Neuronal stem cell (in vitro differentiated cells): ENCODE measurements at regions not wholly inside any gene's neighbourhood (a gene's known extent, or its start where the extent isn't known, plus 50 kb on each side); places are given as distances from the start of the nearest gene placed in this dataset.
A peak's percentile ranks its signal among the peaks of the same experiment; 100 is the strongest.

Source experiments
- DNase-seq: peaks from one replicate; pipeline ENCODE4 v3.0.0-alpha.2; 2013; ENCODE audit warnings: low spot score
- H2AFZ ChIP-seq: one replicate; pipeline ENCODE4 v1.6.1; 2013; ENCODE audit warnings: mild to moderate bottlenecking, low read length, inconsistent platforms
- H2AK5ac ChIP-seq: 2 replicates; pipeline ENCODE4 v1.6.1; 2013; ENCODE audit warnings: low read depth, mild to moderate bottlenecking, inconsistent platforms, low read length, moderate library complexity, mixed read lengths
- H2BK120ac ChIP-seq: 2 replicates; pipeline ENCODE4 v1.6.1; 2013; ENCODE audit warnings: low read depth, mild to moderate bottlenecking, inconsistent platforms, low read length, moderate library complexity, mixed read lengths
- H2BK12ac ChIP-seq: one replicate; pipeline ENCODE4 v1.6.1; 2013; ENCODE audit warnings: low read length, inconsistent platforms
- H2BK15ac ChIP-seq: 2 replicates; pipeline ENCODE4 v1.6.1; 2013; ENCODE audit warnings: mild to moderate bottlenecking, low read length, inconsistent platforms, mixed read lengths
- H2BK5ac ChIP-seq: one replicate; pipeline ENCODE4 v1.6.1; 2013; ENCODE audit warnings: inconsistent platforms, mild to moderate bottlenecking, low read length, moderate library complexity
- H3K14ac ChIP-seq: one replicate; pipeline ENCODE4 v1.6.1; 2013; ENCODE audit warnings: low read length, inconsistent platforms
- H3K18ac ChIP-seq: 2 replicates; pipeline ENCODE4 v1.6.1; 2013; ENCODE audit warnings: low read length, inconsistent platforms
- H3K23ac ChIP-seq: 2 replicates; pipeline ENCODE4 v1.6.1; 2013; ENCODE audit warnings: low read depth, mild to moderate bottlenecking, mixed read lengths, low read length, inconsistent platforms; ENCODE audit not compliant: poor library complexity
- H3K27ac ChIP-seq: replicated peaks from 3 replicates; pipeline ENCODE4 v1.5.1; 2013; ENCODE audit warnings: low read length, inconsistent platforms
- H3K27me3 ChIP-seq, 3 experiments: 2 replicates each; pipeline ENCODE4 v1.6.1; 2013; ENCODE audit warnings: low read length in 3 of 3, mild to moderate bottlenecking in 2 of 3, inconsistent platforms in 1 of 3, low read depth in 1 of 3, mixed read lengths in 1 of 3, moderate library complexity in 1 of 3; ENCODE audit not compliant: control insufficient read depth in 3 of 3, insufficient read depth in 3 of 3
- H3K36me3 ChIP-seq, 2 donors: replicated peaks in 1 of 2; 2 replicates each; pipeline ENCODE4 v1.6.1; 2013; ENCODE audit warnings: low read length in 2 of 2; ENCODE audit not compliant: control insufficient read depth in 2 of 2, insufficient read depth in 2 of 2
- H3K4ac ChIP-seq: 2 replicates; pipeline ENCODE4 v1.6.1; 2013; ENCODE audit warnings: inconsistent platforms, mild to moderate bottlenecking, low read length, moderate library complexity
- H3K4me1 ChIP-seq, 2 donors: 1 replicate in 1 of 2; 2 replicates in 1 of 2; pipeline ENCODE4 v1.6.1; 2013; ENCODE audit warnings: low read length in 2 of 2, low read depth in 1 of 2; ENCODE audit not compliant: control insufficient read depth in 2 of 2, insufficient read depth in 1 of 2
- H3K4me2 ChIP-seq: one replicate; pipeline ENCODE4 v1.6.1; 2013; ENCODE audit warnings: mild to moderate bottlenecking, low read length, inconsistent platforms; ENCODE audit not compliant: insufficient read depth, poor library complexity, severe bottlenecking
- H3K4me3 ChIP-seq, 2 donors: 2 replicates each; pipeline ENCODE4 v1.5.1; 2013; ENCODE audit warnings: low read length in 2 of 2, mild to moderate bottlenecking in 2 of 2, inconsistent platforms in 1 of 2, moderate library complexity in 1 of 2
- H3K79me1 ChIP-seq: one replicate; pipeline ENCODE4 v1.6.1; 2013; ENCODE audit warnings: low read depth, mild to moderate bottlenecking, inconsistent platforms, low read length, moderate library complexity
- H3K9ac ChIP-seq: one replicate; pipeline ENCODE4 v1.6.1; 2013; ENCODE audit warnings: mild to moderate bottlenecking, low read depth, low read length, inconsistent platforms; ENCODE audit not compliant: poor library complexity
- H3K9me3 ChIP-seq, 2 donors: replicated peaks in 1 of 2; 2 replicates each; pipeline versions ENCODE3 to v1.6.1; 2013; ENCODE audit warnings: low read length in 2 of 2, mild to moderate bottlenecking in 2 of 2, inconsistent platforms in 1 of 2, low read depth in 1 of 2, mixed read lengths in 1 of 2, moderate library complexity in 1 of 2; ENCODE audit not compliant: control insufficient read depth in 2 of 2, insufficient read depth in 1 of 2
- H4K8ac ChIP-seq: one replicate; pipeline ENCODE4 v1.6.1; 2013; ENCODE audit warnings: low read depth, mild to moderate bottlenecking, inconsistent platforms, low read length, moderate library complexity
- H4K91ac ChIP-seq: one replicate; pipeline ENCODE4 v1.6.1; 2013; ENCODE audit warnings: low read length, low read depth, mild to moderate bottlenecking, inconsistent platforms; ENCODE audit not compliant: poor library complexity
- WGBS, 2 donors: extraction: QIAGEN DNeasy Blood & Tissue Kit; methylation state at CpG; one replicate each; pipeline ENCODE4 v1.1.7; 2013; ENCODE audit warnings: missing lambda C conversion rate in 2 of 2, mixed read lengths in 1 of 2; ENCODE audit not compliant: insufficient read length in 2 of 2, insufficient replicate concordance in 1 of 2; ENCODE audit errors: extremely low coverage in 2 of 2; 5-methylcytosine and 5-hydroxymethylcytosine counted together

- peak overlapping the region; percentile 4 for H3K4me2 ChIP-seq
- no peak overlapping the region for H3K9ac ChIP-seq
- H3K79me1 ChIP-seq, result no peaks in the 10 kb centered on the region
- no peak overlapping the region for H3K4ac ChIP-seq
- no peak overlapping the region for H3K14ac ChIP-seq
- H3K4me1 ChIP-seq, result no peaks in the 10 kb centered on the region
- WGBS, 2 donors, result no CpG with 5 or more reads among the region's 3 CpGs
- H3K27me3 ChIP-seq, result peaks cover 0 to 3% (median 0%) of the 10 kb centered on the region in 3 experiments
- H2BK5ac ChIP-seq, result no peak overlapping the region
- no peak overlapping the region for H2AFZ ChIP-seq
- no peaks in the 10 kb centered on the region for H3K9me3 ChIP-seq
- H2AK5ac ChIP-seq, result no peak overlapping the region
- no peak overlapping the region for H4K91ac ChIP-seq
- H2BK12ac ChIP-seq, result no peak overlapping the region
- no peak overlapping the region for H2BK15ac ChIP-seq
- H3K18ac ChIP-seq, result no peak overlapping the region
- H3K27ac ChIP-seq, result no peak overlapping the region
- no peak overlapping the region for H4K8ac ChIP-seq
- H2BK120ac ChIP-seq, result no peak overlapping the region
- H3K4me3 ChIP-seq, result no peak overlapping the region
- H3K23ac ChIP-seq, result no peak overlapping the region
- H3K36me3 ChIP-seq, result no peaks in the 10 kb centered on the region
- no peak for DNase-seq
These were observed 69.5 kb upstream of the TSLP start for GRCh38 chr5:111002036-111002435.

DNA sequence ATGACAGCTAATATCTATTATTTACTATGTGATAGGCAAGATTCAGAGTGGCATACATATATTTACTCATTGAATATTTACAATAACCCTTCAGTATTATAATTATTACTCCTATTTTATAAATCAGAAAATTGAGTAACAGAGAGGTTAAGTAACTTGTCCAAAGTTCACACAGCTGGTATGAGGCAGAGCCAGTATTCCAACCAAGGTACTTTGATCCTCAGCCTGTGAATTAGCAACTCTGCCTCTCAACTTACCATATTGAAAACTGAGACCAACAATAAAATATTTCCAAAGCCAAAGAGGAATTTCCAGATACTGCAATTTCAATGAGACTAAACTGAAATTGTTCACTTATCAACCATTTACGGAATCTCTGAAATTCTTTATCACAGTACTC lies 67.9 kb upstream of the TSLP start:
- Histone ChIP-seq H3K36me3 (no peaks in the 10 kb centered on the region), H3K79me1 (no peaks in the 10 kb centered on the region), H3K14ac (no peak overlapping the region), H3K4ac (no peak overlapping the region), H3K18ac (no peak overlapping the region), H3K27me3 (peaks cover 0 to 3% (median 0%) of the 10 kb centered on the region in 3 experiments), H2AK5ac (no peak overlapping the region), H2BK12ac (no peak overlapping the region), H2BK15ac (no peak overlapping the region), H3K4me2 (no peak overlapping the region), H3K9me3 (no peaks in the 10 kb centered on the region), H3K9ac (no peak overlapping the region), H4K8ac (no peak overlapping the region), H3K4me1 (no peaks in the 10 kb centered on the region), H4K91ac (no peak overlapping the region), H3K27ac (no peak overlapping the region), H3K23ac (no peak overlapping the region), H2BK120ac (no peak overlapping the region), H2AFZ (no peak overlapping the region), H2BK5ac (no peak overlapping the region), H3K4me3 (no peak overlapping the region)
- no CpG with 5 or more reads among the region's 1 CpG for whole genome bisulfite sequencing, 2 donors
- no peak for DNase-seq

DNA sequence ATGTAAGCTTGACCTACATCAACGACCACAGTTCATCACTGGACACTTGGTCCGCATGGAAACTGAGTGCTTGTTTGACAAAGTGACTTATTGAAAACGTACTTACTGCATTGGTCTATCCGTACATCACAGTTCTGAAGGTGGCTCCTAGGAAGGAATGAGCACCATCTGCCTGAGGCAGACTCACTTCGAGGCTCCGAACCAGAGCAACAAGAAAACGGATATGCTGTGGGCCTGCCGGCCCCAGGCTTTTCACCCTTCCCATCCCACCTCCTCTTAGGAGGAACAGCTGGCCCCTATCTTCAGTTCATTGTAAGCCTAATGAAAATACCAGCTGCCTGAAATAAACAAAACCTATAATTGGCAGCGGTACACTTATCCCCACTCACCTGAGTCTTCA lies 67.2 kb upstream of the TSLP start:
- no peak overlapping the region for H3K4me3 ChIP-seq
- no CpG with 5 or more reads among the region's 9 CpGs for WGBS, 2 donors

DNA sequence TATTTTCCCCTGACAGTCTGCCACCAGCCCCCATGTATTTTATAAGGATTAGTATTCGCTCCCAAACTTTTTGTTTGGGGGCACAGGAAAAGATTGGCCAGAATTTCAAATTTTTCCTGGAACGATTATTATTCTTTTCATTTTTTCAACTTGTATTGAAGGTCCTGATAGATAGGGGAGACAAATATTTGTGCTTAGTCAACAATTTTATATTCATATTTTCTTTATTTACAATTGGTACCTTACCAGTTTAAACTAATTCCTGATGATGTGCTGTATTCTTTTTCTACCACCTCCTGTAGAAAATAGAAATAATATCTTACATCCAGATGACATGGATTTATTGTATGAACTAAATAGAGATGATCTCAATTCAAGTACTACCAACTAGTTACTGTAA lies 60.7 kb upstream of the TSLP start:
- no peak overlapping the region for H3K4me3 ChIP-seq
- peaks cover 0 to 13% (median 0%) of the 10 kb centered on the region in 3 experiments for H3K27me3 ChIP-seq
- H3K4me1 ChIP-seq, result peaks cover 0 to 3% of the 10 kb centered on the region in 2 donors
- no CpG with 5 or more reads among the region's 2 CpGs for WGBS, 2 donors
- H2BK120ac ChIP-seq, result no peak overlapping the region
- H3K9me3 ChIP-seq, result no peaks in the 10 kb centered on the region
- H4K8ac ChIP-seq, result no peak overlapping the region
- no peak overlapping the region for H3K14ac ChIP-seq
- H3K9ac ChIP-seq, result no peak overlapping the region
- no peak overlapping the region for H3K18ac ChIP-seq
- no peak overlapping the region for H2AK5ac ChIP-seq
- H2AFZ ChIP-seq, result no peak overlapping the region
- no peak overlapping the region for H3K27ac ChIP-seq
- no peak overlapping the region for H2BK5ac ChIP-seq
- no peak for DNase-seq
- H3K23ac ChIP-seq, result no peak overlapping the region
- H4K91ac ChIP-seq, result no peak overlapping the region
- H2BK15ac ChIP-seq, result no peak overlapping the region
- no peak overlapping the region for H3K4ac ChIP-seq
- H3K36me3 ChIP-seq, result no peaks in the 10 kb centered on the region
- no peak overlapping the region for H3K4me2 ChIP-seq
- H3K79me1 ChIP-seq, result no peaks in the 10 kb centered on the region
- no peak overlapping the region for H2BK12ac ChIP-seq

More for the DNA sequence above, 67.2 kb upstream of the TSLP start:
- Histone ChIP-seq H3K4me2 (no peak overlapping the region), H3K14ac (no peak overlapping the region), H3K79me1 (no peaks in the 10 kb centered on the region), H3K36me3 (no peaks in the 10 kb centered on the region), H3K23ac (no peak overlapping the region), H4K91ac (no peak overlapping the region), H2AK5ac (no peak overlapping the region), H2BK5ac (no peak overlapping the region), H3K18ac (no peak overlapping the region), H3K27me3 (peaks cover 0 to 3% (median 0%) of the 10 kb centered on the region in 3 experiments), H3K9ac (no peak overlapping the region), H2BK120ac (no peak overlapping the region), H3K27ac (no peak overlapping the region), H3K4ac (no peak overlapping the region), H4K8ac (no peak overlapping the region), H2BK15ac (no peak overlapping the region), H2BK12ac (no peak overlapping the region), H3K9me3 (no peaks in the 10 kb centered on the region), H2AFZ (no peak overlapping the region), H3K4me1 (no peaks in the 10 kb centered on the region)
- no peak for DNase-seq
